KMS-11 (cell line): ENCODE measurements at regions not wholly inside any gene's neighbourhood (a gene's known extent, or its start where the extent isn't known, plus 50 kb on each side); places are given as distances from the start of the nearest gene placed in this dataset.

Source experiments
- H2AFZ ChIP-seq: fragments of 200-600 bp; sonication (generic); 2 replicates; pipeline ENCODE4 v1.6.1; 2016; ENCODE audit warnings: antibody characterized with exemption, mixed run types, low read depth
- H3K27ac ChIP-seq: fragments of 200-600 bp; sonication (generic); 2 replicates; pipeline ENCODE4 v1.6.1; 2016; ENCODE audit warnings: mild to moderate bottlenecking, mixed run types
- H3K27me3 ChIP-seq: fragments of 200-600 bp; sonication (generic); 2 replicates; pipeline ENCODE4 v1.6.1; 2017; ENCODE audit warnings: mild to moderate bottlenecking, low read depth, mixed run types, moderate library complexity; ENCODE audit not compliant: insufficient read depth
- H3K36me3 ChIP-seq: fragments of 200-600 bp; sonication (generic); 2 replicates; pipeline ENCODE4 v1.6.1; 2017; ENCODE audit warnings: mild to moderate bottlenecking, mixed run types; ENCODE audit not compliant: insufficient read depth
- H3K4me1 ChIP-seq: fragments of 200-600 bp; sonication (generic); 2 replicates; pipeline ENCODE4 v1.6.1; 2016; ENCODE audit warnings: mild to moderate bottlenecking, low read depth, mixed run types; ENCODE audit not compliant: poor library complexity, severe bottlenecking
- H3K4me2 ChIP-seq: fragments of 200-600 bp; sonication (generic); 2 replicates; pipeline ENCODE4 v1.7.0; 2016; ENCODE audit warnings: mild to moderate bottlenecking, mixed run types
- H3K4me3 ChIP-seq: fragments of 200-600 bp; sonication (generic); IDR thresholded peaks from 2 replicates; pipeline ENCODE4 v1.6.1; 2017; ENCODE audit warnings: low read depth, low read length, mixed read lengths; ENCODE audit not compliant: insufficient read depth
- H3K79me2 ChIP-seq: fragments of 200-600 bp; sonication (generic); 2 replicates; pipeline ENCODE4 v1.6.1; 2016; ENCODE audit warnings: low read depth, mixed run types; ENCODE audit not compliant: insufficient read depth
- H3K9ac ChIP-seq: fragments of 200-600 bp; sonication (generic); 2 replicates; pipeline ENCODE4 v1.6.1; 2016; ENCODE audit warnings: mild to moderate bottlenecking, mixed run types
- H4K20me1 ChIP-seq: fragments of 200-600 bp; sonication (generic); 2 replicates; pipeline ENCODE4 v1.6.1; 2016; ENCODE audit warnings: mild to moderate bottlenecking, mixed run types; ENCODE audit not compliant: insufficient read depth
- CTCF ChIP-seq: fragments of 200-600 bp; sonication (generic); conservative IDR thresholded peaks from 2 replicates; pipeline ENCODE4 v1.6.1; 2017; ENCODE audit warnings: low read depth, mild to moderate bottlenecking, antibody characterized with exemption, low read length, moderate library complexity, mixed read lengths

DNA sequence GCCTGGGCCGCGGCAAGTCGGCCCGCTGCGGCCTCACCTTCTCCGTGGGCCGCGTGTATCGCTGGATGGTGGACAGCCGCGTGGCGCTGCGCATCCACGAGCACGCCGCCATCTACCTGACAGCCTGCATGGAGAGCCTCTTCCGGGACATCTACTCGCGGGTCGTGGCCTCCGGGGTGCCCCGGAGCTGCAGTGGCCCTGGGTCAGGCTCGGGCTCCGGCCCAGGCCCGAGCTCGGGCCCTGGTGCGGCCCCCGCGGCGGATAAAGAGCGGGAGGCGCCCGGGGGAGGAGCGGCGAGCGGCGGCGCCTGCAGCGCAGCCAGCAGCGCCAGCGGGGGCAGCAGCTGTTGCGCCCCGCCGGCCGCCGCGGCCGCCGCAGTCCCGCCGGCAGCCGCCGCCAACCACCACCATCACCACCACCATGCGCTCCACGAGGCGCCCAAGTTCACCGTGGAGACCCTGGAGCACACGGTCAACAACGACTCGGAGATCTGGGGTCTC, 226.2 kb upstream of the CRY1 start:
- TF ChIP-seq CTCF, result no peak
- Histone ChIP-seq H2AFZ (no peak overlapping the region), H3K4me1 (no peaks in the 10 kb centered on the region), H3K4me2 (no peak overlapping the region; the same call in 1 of the 2 replicates), H3K36me3 (no peaks in the 10 kb centered on the region), H3K4me3 (no peak overlapping the region), H4K20me1 (no peaks in the 10 kb centered on the region), H3K27me3 (no peaks in the 10 kb centered on the region), H3K79me2 (no peaks in the 10 kb centered on the region), H3K9ac (no peak overlapping the region), H3K27ac (no peak overlapping the region)

GRCh38 chr12:107320033-107320928, 226.9 kb upstream of the CRY1 start:
- Histone ChIP-seq H3K4me1 (no peaks in the 10 kb centered on the region), H2AFZ (no peak overlapping the region), H3K36me3 (no peaks in the 10 kb centered on the region), H4K20me1 (no peaks in the 10 kb centered on the region), H3K27ac (no peak overlapping the region), H3K27me3 (no peaks in the 10 kb centered on the region), H3K4me3 (no peak overlapping the region), H3K9ac (no peak overlapping the region), H3K4me2 (no peak overlapping the region), H3K79me2 (no peaks in the 10 kb centered on the region)
- no peak for TF ChIP-seq CTCF

- H3K9ac ChIP-seq, result no peak overlapping the region
- H3K27me3 ChIP-seq, result no peaks in the 10 kb centered on the region
- no peak overlapping the region for H3K4me3 ChIP-seq
- H3K4me1 ChIP-seq, result no peaks in the 10 kb centered on the region
- H2AFZ ChIP-seq, result no peak overlapping the region
- H3K36me3 ChIP-seq, result no peaks in the 10 kb centered on the region
- H3K27ac ChIP-seq, result no peak overlapping the region
- H4K20me1 ChIP-seq, result no peaks in the 10 kb centered on the region
- no peaks in the 10 kb centered on the region for H3K79me2 ChIP-seq
- no peak overlapping the region for H3K4me2 ChIP-seq
- no peak for TF ChIP-seq CTCF
Observed at GRCh38 chr12:107320929-107321631, 227.7 kb upstream of the CRY1 start.

- H3K27ac ChIP-seq, result no peak overlapping the region
- H2AFZ ChIP-seq, result no peak overlapping the region
- H3K4me2 ChIP-seq, result no peak overlapping the region
- H3K36me3 ChIP-seq, result no peaks in the 10 kb centered on the region
- no peak overlapping the region for H3K9ac ChIP-seq
- no peaks in the 10 kb centered on the region for H3K27me3 ChIP-seq
- TF ChIP-seq CTCF, result no peak
- no peaks in the 10 kb centered on the region for H4K20me1 ChIP-seq
- H3K4me1 ChIP-seq, result no peaks in the 10 kb centered on the region
- H3K4me3 ChIP-seq, result no peak overlapping the region
- no peaks in the 10 kb centered on the region for H3K79me2 ChIP-seq
Observed at GRCh38 chr12:107322063-107322462, 228.7 kb upstream of the CRY1 start.
